ENCODE measurements at regions not wholly inside any gene's neighbourhood (a gene's known extent, or its start where the extent isn't known, plus 50 kb on each side); places are given as distances from the start of the nearest gene placed in this dataset.

DNA sequence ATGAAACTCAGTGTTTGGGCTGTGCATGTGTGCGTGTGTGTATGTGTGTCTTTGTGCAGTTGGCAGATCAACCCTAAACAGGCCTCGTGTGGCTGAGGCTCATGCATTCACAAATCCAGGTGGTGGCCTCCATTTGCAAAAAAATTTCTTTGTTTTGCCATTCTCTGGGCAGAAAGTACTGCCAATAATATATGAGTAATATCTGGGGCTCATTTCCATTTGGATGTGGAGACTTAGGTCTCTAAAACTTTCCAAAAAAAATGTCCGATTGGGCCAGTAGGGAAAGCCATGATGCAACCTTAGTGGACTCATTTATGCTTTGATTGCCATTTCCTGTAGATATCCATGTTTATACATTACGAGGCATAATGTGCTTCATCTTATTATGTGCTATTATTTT, 77.9 kb upstream of the RPS23 start:
- Histone ChIP-seq H3K9me3 (ENCODE audit: control insufficient read depth, insufficient read depth, low read depth, low read length) (no peaks in the 10 kb centered on the region), H3K4me3 (ENCODE audit: low read depth in 2 of 2, low read length in 2 of 2) (no peak overlapping the region), H3K36me3 (ENCODE audit: control insufficient read depth, insufficient read depth, low read length) (no peaks in the 10 kb centered on the region), H3K27ac (ENCODE audit: low read length) (no peak overlapping the region), H3K27me3 (ENCODE audit: control insufficient read depth, insufficient read depth, low read length) (no peaks in the 10 kb centered on the region), H3K4me1 (ENCODE audit: control insufficient read depth, insufficient read depth, low read length) (no peaks in the 10 kb centered on the region)
- ATAC-seq (no peak), DNase-seq (ENCODE audit: low read depth, low spot score) (no peak)
- BruUV-seq (replicated peaks) = no TSS peak
- ChIA-PET POLR2A (no interaction called here), CTCF (no interaction called here)
- TF ChIP-seq, protein P1, sequence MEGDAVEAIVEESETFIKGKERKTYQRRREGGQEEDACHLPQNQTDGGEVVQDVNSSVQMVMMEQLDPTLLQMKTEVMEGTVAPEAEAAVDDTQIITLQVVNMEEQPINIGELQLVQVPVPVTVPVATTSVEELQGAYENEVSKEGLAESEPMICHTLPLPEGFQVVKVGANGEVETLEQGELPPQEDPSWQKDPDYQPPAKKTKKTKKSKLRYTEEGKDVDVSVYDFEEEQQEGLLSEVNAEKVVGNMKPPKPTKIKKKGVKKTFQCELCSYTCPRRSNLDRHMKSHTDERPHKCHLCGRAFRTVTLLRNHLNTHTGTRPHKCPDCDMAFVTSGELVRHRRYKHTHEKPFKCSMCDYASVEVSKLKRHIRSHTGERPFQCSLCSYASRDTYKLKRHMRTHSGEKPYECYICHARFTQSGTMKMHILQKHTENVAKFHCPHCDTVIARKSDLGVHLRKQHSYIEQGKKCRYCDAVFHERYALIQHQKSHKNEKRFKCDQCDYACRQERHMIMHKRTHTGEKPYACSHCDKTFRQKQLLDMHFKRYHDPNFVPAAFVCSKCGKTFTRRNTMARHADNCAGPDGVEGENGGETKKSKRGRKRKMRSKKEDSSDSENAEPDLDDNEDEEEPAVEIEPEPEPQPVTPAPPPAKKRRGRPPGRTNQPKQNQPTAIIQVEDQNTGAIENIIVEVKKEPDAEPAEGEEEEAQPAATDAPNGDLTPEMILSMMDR (IDR thresholded peaks at IDR 0.05) = no peak
- no peak for TF ChIP-seq POLR2AphosphoS5 (IDR thresholded peaks at IDR 0.05; ENCODE audit: low read depth, low read length)
- no peak for TF ChIP-seq SIN3A (IDR thresholded peaks at IDR 0.05; ENCODE audit: borderline replicate concordance, insufficient read depth, low read depth, low read length)
- no peak for TF ChIP-seq TCF7L2 (IDR thresholded peaks at IDR 0.05; ENCODE audit: low read depth, low read length)
- TF ChIP-seq, protein P2, sequence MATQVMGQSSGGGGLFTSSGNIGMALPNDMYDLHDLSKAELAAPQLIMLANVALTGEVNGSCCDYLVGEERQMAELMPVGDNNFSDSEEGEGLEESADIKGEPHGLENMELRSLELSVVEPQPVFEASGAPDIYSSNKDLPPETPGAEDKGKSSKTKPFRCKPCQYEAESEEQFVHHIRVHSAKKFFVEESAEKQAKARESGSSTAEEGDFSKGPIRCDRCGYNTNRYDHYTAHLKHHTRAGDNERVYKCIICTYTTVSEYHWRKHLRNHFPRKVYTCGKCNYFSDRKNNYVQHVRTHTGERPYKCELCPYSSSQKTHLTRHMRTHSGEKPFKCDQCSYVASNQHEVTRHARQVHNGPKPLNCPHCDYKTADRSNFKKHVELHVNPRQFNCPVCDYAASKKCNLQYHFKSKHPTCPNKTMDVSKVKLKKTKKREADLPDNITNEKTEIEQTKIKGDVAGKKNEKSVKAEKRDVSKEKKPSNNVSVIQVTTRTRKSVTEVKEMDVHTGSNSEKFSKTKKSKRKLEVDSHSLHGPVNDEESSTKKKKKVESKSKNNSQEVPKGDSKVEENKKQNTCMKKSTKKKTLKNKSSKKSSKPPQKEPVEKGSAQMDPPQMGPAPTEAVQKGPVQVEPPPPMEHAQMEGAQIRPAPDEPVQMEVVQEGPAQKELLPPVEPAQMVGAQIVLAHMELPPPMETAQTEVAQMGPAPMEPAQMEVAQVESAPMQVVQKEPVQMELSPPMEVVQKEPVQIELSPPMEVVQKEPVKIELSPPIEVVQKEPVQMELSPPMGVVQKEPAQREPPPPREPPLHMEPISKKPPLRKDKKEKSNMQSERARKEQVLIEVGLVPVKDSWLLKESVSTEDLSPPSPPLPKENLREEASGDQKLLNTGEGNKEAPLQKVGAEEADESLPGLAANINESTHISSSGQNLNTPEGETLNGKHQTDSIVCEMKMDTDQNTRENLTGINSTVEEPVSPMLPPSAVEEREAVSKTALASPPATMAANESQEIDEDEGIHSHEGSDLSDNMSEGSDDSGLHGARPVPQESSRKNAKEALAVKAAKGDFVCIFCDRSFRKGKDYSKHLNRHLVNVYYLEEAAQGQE (IDR thresholded peaks at IDR 0.05; ENCODE audit: insufficient read depth in 1 of 2, low read depth in 2 of 2, low read length in 1 of 2) = no peak
- intact Hi-C loops (cut with micrococcal nuclease; ENCODE audit: unreplicated experiment) (loop anchor here (10.0 kb wide), 1 partner anchor 279 kb away; no protein-coding TSS in a partner anchor), in situ Hi-C loops (cut with HindIII; ENCODE audit: low pct_unique_long_range_greater_than_20kb, low sequenced_read_pairs) (no loop called here)

DNA sequence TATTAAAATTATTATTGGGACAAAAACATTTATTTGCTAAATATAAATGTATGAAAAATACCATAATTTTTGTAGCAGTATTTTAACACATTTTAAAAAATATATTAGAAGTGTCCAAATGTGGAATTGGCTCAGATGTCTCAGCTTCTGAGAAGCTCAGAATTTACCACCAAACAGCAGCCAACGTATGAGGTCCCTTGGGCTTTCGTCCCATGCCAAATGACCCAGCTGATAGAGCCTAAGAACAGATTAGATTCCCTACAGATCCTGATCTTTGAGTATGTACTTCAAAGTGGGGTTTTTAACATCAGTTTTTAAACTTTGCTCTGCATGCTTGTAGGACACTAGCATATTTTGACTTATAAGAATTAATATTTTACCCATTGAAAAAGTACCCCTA, 77.3 kb upstream of the RPS23 start:
- Histone ChIP-seq H3K36me3 (ENCODE audit: control insufficient read depth, insufficient read depth, low read length) (no peaks in the 10 kb centered on the region), H3K4me3 (ENCODE audit: low read depth in 2 of 2, low read length in 2 of 2) (no peak overlapping the region), H3K27me3 (ENCODE audit: control insufficient read depth, insufficient read depth, low read length) (no peaks in the 10 kb centered on the region), H3K4me1 (ENCODE audit: control insufficient read depth, insufficient read depth, low read length) (no peaks in the 10 kb centered on the region), H3K9me3 (ENCODE audit: control insufficient read depth, insufficient read depth, low read depth, low read length) (no peaks in the 10 kb centered on the region), H3K27ac (ENCODE audit: low read length) (no peak overlapping the region)
- intact Hi-C loops (cut with micrococcal nuclease; ENCODE audit: unreplicated experiment) (loop anchor here (10.0 kb wide), 1 partner anchor 279 kb away; no protein-coding TSS in a partner anchor), in situ Hi-C loops (cut with HindIII; ENCODE audit: low pct_unique_long_range_greater_than_20kb, low sequenced_read_pairs) (no loop called here)
- DNase-seq (ENCODE audit: low read depth, low spot score) (no peak), ATAC-seq (no peak)
- TF ChIP-seq, protein P2 (IDR thresholded peaks at IDR 0.05; ENCODE audit: insufficient read depth in 1 of 2, low read depth in 2 of 2, low read length in 1 of 2) = no peak
- no peak for TF ChIP-seq TCF7L2 (IDR thresholded peaks at IDR 0.05; ENCODE audit: low read depth, low read length)
- TF ChIP-seq POLR2AphosphoS5 (IDR thresholded peaks at IDR 0.05; ENCODE audit: low read depth, low read length) = no peak
- TF ChIP-seq SIN3A (IDR thresholded peaks at IDR 0.05; ENCODE audit: borderline replicate concordance, insufficient read depth, low read depth, low read length) = no peak
- TF ChIP-seq, protein P1 (IDR thresholded peaks at IDR 0.05) = no peak
- CTCF ChIA-PET = no interaction called here
- POLR2A ChIA-PET = no interaction called here
- no TSS peak for BruUV-seq (replicated peaks)
